ENCODE measurements at regions not wholly inside any gene's neighbourhood (a gene's known extent, or its start where the extent isn't known, plus 50 kb on each side); places are given as distances from the start of the nearest gene placed in this dataset.
"Not testable (repeated sequence)": the region's sequence is repeated elsewhere in the genome, so short reads cannot be mapped to it uniquely, and the experiment has no call there.

DNA sequence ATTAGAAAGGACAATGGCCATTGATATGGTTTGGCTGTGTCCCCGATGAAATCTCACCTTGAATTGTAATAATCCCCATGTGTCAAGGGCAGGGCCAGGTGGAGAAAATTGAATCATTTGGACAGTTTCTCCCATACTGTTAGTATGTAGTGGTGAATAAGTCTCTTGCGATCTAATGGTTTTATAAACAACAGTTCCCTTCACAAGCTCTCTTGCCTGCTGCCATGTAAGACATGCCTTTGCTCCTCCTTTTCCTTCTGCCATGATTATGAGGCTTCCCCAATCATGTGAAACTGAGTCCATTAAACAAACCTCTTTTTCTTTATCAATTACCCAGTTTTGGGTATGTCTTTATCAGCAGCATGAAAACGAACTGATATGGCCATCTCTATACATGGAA lies 302.7 kb downstream of the SFMBT2 start:
- Mint-ChIP-seq H3K9me3 (peaks cover 8% of the 10 kb centered on the region), H3K36me3 (no peaks in the 10 kb centered on the region), H3K4me1 (peaks cover 5% of the 10 kb centered on the region), H3K27me3 (peaks cover 3% of the 10 kb centered on the region), H3K4me3 (no peak overlapping the region), H3K27ac (no peak overlapping the region)
- ATAC-seq, result no peak

- H3K36me3 Mint-ChIP-seq, result no peaks in the 10 kb centered on the region
- no peak for ATAC-seq
- no peak overlapping the region for H3K27ac Mint-ChIP-seq
- no peak overlapping the region for H3K4me3 Mint-ChIP-seq
- no peaks in the 10 kb centered on the region for H3K27me3 Mint-ChIP-seq
- peaks cover 8% of the 10 kb centered on the region for H3K9me3 Mint-ChIP-seq
- peaks cover 11% of the 10 kb centered on the region for H3K4me1 Mint-ChIP-seq
These were observed 303.5 kb downstream of the SFMBT2 start for GRCh38 chr10:7107285-7107684.

- H3K36me3 Mint-ChIP-seq, H3K27ac Mint-ChIP-seq, H3K27me3 Mint-ChIP-seq, H3K4me3 Mint-ChIP-seq, H3K9me3 Mint-ChIP-seq, ATAC-seq: not testable (repeated sequence)
- H3K4me1 Mint-ChIP-seq, result peaks cover 11% of the 10 kb centered on the region
These were observed 306.5 kb downstream of the SFMBT2 start for GRCh38 chr10:7104379-7104778.

DNA sequence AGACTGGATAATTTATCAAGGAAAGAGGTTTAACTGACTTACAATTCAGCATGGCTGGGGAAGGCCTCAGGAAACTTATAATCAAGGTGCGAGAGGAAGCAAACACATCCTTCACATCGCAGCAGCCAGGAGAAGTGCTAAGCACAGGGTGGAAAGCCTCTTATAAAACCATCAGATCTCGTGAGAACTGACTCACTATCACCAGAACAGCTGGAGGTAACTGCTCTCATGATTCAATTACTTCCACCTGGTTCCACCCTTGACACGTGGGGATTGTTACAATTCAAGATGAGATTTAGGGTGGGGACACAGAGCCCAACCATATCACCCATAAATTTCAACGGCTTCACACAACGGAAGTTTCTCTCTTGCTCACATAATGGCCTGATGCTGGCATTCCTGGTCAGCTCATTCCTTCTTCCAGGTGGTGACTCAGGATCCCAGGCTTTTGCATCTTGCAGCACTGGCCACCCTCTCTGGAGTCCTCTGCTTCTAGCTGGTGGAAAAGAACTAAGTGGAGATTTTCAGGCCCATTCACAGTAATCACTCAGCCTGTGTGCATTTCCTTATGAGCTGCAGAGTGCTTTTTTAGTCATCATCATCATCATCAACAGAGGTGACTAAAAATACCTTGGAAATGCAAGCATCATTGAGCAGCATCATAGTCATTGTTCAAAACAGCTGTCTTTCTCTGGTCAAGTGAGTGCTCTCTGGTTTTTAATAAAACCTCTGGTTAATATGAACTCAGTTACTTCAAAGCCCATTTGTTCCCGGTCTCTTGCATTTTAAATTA lies 308.1 kb downstream of the SFMBT2 start:
- no peak overlapping the region for H3K4me3 Mint-ChIP-seq
- H3K27me3 Mint-ChIP-seq, result no peaks in the 10 kb centered on the region
- ATAC-seq, result peak; percentile 66
- H3K27ac Mint-ChIP-seq, result peak overlapping the region; percentile 19
- H3K36me3 Mint-ChIP-seq, result no peaks in the 10 kb centered on the region
- H3K9me3 Mint-ChIP-seq, result peaks cover 4% of the 10 kb centered on the region
- H3K4me1 Mint-ChIP-seq, result peaks cover 11% of the 10 kb centered on the region

DNA sequence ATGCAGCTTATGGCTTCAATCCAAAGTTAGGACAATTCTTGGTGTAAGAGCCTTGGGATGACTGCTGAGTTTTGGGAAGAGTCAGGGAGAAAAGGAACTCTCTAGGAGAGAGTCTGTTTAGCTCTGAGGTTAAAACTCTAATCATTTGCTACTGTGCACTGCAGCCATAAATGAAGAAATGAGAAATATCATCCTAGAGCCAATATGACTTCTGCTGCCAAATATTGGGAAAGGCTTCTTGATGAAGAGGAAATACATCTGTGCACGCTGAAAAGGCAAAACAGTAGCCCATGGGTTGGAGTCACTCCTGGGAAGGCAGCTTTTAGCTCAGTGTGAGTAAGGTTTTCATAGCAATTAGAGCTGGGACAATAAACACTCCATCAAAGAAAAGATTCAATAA lies 308.8 kb downstream of the SFMBT2 start:
- H3K4me3 Mint-ChIP-seq, result no peak overlapping the region
- no peak for ATAC-seq
- H3K36me3 Mint-ChIP-seq, result no peaks in the 10 kb centered on the region
- no peak overlapping the region for H3K27ac Mint-ChIP-seq
- H3K27me3 Mint-ChIP-seq, result no peaks in the 10 kb centered on the region
- H3K4me1 Mint-ChIP-seq, result peaks cover 11% of the 10 kb centered on the region
- H3K9me3 Mint-ChIP-seq, result peaks cover 4% of the 10 kb centered on the region

DNA sequence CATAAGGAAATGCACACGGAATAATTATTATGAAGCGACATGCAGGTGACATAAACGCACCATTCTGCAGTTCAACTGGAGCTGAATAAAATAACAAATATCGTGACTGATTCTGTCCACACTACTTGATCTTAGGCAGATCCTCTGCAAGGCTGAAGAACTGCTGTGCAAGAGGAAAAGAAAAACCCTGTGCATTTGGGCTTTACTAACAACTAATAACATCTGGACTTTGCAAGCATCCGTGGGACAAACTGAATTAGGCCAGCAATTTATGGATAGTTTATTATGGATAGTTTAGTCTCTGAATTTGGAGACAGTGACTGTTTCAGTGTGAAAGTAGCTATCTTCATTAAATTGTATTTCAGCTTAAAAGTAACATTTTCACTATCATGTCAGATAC lies 309.4 kb downstream of the SFMBT2 start:
- Mint-ChIP-seq H3K4me1 (peaks cover 11% of the 10 kb centered on the region), H3K4me3 (no peak overlapping the region), H3K36me3 (no peaks in the 10 kb centered on the region), H3K27me3 (no peaks in the 10 kb centered on the region), H3K27ac (no peak overlapping the region), H3K9me3 (peaks cover 4% of the 10 kb centered on the region)
- ATAC-seq, result no peak

DNA sequence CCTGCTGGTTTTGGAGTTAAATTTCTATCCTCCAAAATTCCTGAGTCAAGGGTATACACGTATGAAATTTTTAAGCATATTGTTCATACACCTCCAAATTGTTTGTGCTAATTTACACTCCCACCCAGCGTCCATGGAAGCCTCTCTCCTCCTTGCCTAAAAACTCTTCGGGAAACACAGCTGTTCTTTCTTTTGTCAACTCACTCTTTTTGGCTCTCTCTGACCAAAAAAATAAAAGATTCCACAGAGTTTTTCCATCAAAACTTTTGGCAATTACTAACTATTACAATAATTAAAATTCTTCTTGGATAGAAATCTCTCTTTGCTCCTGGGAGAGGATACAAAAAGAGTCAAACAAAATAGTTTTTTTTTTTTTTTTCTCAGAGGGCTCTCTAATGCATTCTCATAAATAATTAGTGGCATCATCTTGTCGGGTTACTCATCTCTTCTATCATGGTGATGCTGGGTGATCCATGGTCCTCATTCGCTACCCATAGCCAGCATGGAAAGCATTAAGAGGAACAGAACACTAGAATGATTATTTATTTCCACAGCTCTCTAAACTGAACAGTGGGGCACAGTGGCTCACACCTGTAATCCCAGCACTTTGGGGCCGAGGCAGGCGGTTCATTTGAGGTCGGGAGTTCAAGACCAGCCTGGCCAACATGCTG lies 310.7 kb downstream of the SFMBT2 start:
- Mint-ChIP-seq H3K9me3 (peaks cover 4% of the 10 kb centered on the region), H3K36me3 (no peaks in the 10 kb centered on the region), H3K4me3 (no peak overlapping the region), H3K27ac (no peak overlapping the region), H3K4me1 (peaks cover 11% of the 10 kb centered on the region), H3K27me3 (no peaks in the 10 kb centered on the region)
- no peak for ATAC-seq

DNA sequence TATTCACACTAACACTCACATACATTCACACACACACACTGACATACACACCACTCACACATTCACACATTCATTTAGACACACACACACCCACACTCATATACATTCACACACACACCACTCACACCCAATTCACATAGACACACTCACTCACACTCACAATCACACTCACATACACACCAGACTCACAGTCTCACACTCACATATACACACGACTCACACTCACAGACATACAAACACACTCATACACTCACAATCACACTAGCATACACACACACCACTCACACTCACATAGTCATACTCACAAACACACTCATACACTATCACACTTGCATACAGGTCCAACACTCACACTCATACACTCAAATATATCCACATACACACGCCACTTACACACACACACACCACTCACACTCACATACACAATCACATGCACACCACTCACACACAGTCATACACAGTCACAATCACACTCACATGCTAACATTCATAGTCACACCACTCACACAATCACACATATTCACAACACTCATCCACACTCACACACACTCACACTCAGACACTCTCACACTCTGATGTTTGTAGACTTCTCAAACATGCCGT lies 312.6 kb downstream of the SFMBT2 start:
- Mint-ChIP-seq H3K4me3 (no peak overlapping the region), H3K27me3 (no peaks in the 10 kb centered on the region)

GRCh38 chr10:7094781-7095180 lies 316.1 kb downstream of the SFMBT2 start:
- Mint-ChIP-seq H3K36me3 (no peaks in the 10 kb centered on the region), H3K27ac (no peak overlapping the region), H3K9me3 (no peaks in the 10 kb centered on the region)

More for the DNA sequence above, 312.6 kb downstream of the SFMBT2 start:
- H3K36me3 Mint-ChIP-seq, result no peaks in the 10 kb centered on the region
- ATAC-seq, result no peak
- no peaks in the 10 kb centered on the region for H3K9me3 Mint-ChIP-seq
- H3K4me1 Mint-ChIP-seq, result peaks cover 7% of the 10 kb centered on the region
- no peak overlapping the region for H3K27ac Mint-ChIP-seq

GRCh38 chr10:7093368-7093767 lies 317.5 kb downstream of the SFMBT2 start:
- H3K27ac Mint-ChIP-seq, result no peak overlapping the region
- H3K27me3 Mint-ChIP-seq, result no peaks in the 10 kb centered on the region
- H3K4me3 Mint-ChIP-seq, result no peak overlapping the region
- ATAC-seq, result no peak
- H3K4me1 Mint-ChIP-seq, result no peaks in the 10 kb centered on the region
- no peaks in the 10 kb centered on the region for H3K9me3 Mint-ChIP-seq
- H3K36me3 Mint-ChIP-seq, result no peaks in the 10 kb centered on the region

More at GRCh38 chr10:7094781-7095180, 316.1 kb downstream of the SFMBT2 start:
- Mint-ChIP-seq H3K4me3 (no peak overlapping the region), H3K4me1 (no peaks in the 10 kb centered on the region), H3K27me3 (no peaks in the 10 kb centered on the region)
- ATAC-seq, result no peak

DNA sequence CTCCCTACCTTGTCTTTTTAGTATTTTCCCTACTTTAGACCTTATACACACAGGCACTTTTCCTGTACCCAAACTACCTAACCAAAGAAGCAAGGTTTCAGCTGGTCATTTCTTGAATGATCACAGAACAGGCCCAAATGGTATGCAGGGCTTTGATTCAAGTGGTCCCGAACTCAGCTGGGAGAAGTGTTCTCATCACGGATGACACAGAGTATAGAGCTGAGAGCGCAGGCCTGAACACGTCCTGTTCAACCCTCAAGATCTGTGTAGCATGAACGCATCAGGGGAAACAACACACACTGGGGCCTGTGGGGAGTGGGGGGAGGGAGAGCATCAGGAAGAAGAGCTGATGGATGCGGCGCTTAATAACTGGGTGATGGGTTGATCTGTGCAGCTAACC lies 318.2 kb downstream of the SFMBT2 start:
- no peaks in the 10 kb centered on the region for H3K36me3 Mint-ChIP-seq
- no peak overlapping the region for H3K4me3 Mint-ChIP-seq
- no peak for ATAC-seq
- H3K27me3 Mint-ChIP-seq, result no peaks in the 10 kb centered on the region
- H3K27ac Mint-ChIP-seq, result no peak overlapping the region
- no peaks in the 10 kb centered on the region for H3K9me3 Mint-ChIP-seq
- H3K4me1 Mint-ChIP-seq, result no peaks in the 10 kb centered on the region

GRCh38 chr10:7090529-7090928 lies 320.3 kb downstream of the SFMBT2 start:
- no peaks in the 10 kb centered on the region for H3K4me1 Mint-ChIP-seq
- H3K27me3 Mint-ChIP-seq, result peaks cover 10% of the 10 kb centered on the region
- no peak overlapping the region for H3K4me3 Mint-ChIP-seq
- no peak for ATAC-seq
- no peaks in the 10 kb centered on the region for H3K36me3 Mint-ChIP-seq
- H3K9me3 Mint-ChIP-seq, result no peaks in the 10 kb centered on the region
- H3K27ac Mint-ChIP-seq, result no peak overlapping the region

DNA sequence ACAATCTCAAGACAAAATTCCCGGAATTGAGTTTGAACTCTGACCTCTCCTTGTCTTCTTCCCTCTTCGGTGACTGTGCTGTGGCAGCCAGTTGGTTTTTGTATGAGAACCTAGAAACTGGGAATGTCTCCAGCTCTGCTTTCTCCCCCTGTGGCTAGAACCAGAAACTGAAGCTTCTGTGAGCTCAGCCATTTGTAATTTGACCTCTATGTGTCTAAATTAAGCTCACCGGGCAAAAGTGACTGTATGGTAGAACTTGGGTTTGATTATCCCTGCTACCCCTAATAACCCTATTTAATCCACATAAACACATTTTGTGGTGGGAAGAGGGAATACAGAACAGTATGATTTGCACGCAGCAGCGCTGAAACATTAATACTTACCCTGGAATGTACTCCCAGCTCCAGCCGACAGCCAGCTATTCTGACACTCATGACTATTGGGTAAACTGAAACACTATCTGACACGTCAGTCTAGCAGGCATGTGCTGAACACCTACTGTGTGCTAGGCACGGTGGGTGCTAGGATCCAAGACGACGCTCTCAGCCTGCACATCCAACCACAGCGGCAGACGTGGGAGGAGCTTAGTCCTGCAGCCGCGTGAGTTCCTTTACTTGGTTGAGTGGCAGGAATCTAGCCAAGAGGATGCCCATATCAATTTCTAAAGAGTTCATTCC lies 324.8 kb downstream of the SFMBT2 start:
- peaks cover 35% of the 10 kb centered on the region for H3K27me3 Mint-ChIP-seq
- no peak overlapping the region for H3K27ac Mint-ChIP-seq
- no peaks in the 10 kb centered on the region for H3K36me3 Mint-ChIP-seq
- H3K9me3 Mint-ChIP-seq, result no peaks in the 10 kb centered on the region
- no peak for ATAC-seq
- H3K4me1 Mint-ChIP-seq, result no peaks in the 10 kb centered on the region
- H3K4me3 Mint-ChIP-seq, result no peak overlapping the region

DNA sequence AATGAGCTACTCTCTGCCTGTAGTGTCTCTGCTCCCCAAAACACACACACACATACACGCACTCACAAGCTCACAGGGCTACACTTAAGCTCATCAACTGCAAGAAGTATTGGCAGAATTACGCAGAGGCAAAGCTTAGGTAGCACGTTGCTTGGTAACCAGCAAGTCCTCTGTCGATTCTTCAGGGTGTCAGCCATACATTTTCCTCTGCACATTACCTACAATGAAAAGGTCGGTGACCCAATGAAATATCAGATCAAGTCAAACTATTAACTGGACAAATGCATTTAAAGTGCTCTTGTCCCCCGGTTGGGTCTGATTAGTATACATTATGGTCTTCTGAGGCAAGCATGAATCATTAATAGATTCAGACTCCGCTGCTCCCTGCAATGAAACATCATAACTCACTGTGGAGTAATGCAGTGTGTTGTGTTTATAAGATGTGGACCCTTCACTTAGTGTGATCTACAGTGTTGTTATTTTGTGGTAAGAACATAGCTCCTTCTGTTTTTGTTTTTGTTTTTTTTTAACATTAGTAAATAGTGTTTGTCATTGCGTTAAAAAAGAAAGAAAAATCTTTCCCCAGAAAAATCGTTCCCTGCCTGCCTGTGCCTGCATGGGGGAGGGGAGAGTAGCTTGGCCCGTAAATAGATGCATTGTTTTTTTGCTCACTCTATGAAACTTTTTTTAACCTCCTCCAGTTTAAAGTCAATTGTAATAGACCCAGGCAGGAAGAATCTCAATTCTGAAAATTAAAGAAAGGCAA lies 325.5 kb downstream of the SFMBT2 start:
- no peak for ATAC-seq
- Mint-ChIP-seq H3K27me3 (peaks cover 40% of the 10 kb centered on the region), H3K27ac (no peak overlapping the region), H3K4me1 (no peaks in the 10 kb centered on the region), H3K36me3 (no peaks in the 10 kb centered on the region), H3K4me3 (no peak overlapping the region), H3K9me3 (no peaks in the 10 kb centered on the region)

All from stimulated activated memory B cell treated with anti-CD40 and anti-IgM and Interleukin-4, amounts not matched to agents 10 μg/mL and 1 μg/mL and 100 μg/mL, for 72 hours (primary cell).